HG03469 (cell line): ENCODE measurements at regions not wholly inside any gene's neighbourhood (a gene's known extent, or its start where the extent isn't known, plus 50 kb on each side); places are given as distances from the start of the nearest gene placed in this dataset.
A peak's percentile ranks its signal among the peaks of the same experiment; 100 is the strongest.
"Not testable (repeated sequence)": the region's sequence is repeated elsewhere in the genome, so short reads cannot be mapped to it uniquely, and the experiment has no call there.

Experiments used
- ATAC-seq: cut with Tn5 transposase; IDR thresholded peaks from one replicate; pipeline ENCODE4 v1.9.1; 2021; ENCODE audit warnings: mild to moderate bottlenecking, moderate library complexity, moderate number of reproducible peaks; ENCODE audit not compliant: unreplicated experiment

DNA sequence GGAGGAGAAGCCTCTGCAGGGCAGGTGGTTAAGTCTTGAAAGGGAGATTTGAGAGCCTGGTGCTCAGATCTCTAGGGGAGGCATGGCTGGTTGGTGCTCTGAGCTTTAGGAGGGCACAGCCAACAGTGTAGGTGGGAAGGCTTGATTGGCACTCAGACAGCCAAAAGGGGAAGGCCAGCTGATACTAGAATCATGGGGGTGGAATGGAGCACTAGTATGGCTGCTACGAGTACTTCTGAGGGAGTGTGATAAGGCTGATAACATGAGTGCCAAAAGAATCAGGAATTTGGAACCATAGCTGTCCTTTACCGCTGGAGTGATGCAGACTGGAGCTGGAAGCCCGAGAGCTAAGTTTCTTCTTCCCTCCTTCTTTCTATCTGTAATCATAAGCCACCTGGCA, 184.6 kb upstream of the TBC1D5 start:
- no peak for ATAC-seq

DNA sequence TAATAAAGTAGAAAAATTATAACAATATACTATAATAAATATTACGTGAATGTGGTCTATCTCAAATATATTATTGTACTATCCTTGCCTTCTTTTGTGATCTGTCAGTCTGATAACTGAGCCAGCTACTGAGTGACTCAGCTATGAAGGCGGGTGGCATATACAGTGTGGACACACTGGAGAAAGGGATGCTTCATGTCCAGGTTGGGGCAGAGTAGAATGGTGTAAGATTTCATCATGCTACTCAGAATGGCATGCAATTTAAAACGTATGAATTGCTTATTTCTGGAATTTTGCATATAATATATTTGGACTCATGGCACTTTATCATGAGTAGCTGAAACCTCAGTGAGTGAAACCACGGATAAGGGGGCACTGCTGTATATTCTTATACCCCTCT, 172.9 kb upstream of the TBC1D5 start:
- ATAC-seq, result no peak

DNA sequence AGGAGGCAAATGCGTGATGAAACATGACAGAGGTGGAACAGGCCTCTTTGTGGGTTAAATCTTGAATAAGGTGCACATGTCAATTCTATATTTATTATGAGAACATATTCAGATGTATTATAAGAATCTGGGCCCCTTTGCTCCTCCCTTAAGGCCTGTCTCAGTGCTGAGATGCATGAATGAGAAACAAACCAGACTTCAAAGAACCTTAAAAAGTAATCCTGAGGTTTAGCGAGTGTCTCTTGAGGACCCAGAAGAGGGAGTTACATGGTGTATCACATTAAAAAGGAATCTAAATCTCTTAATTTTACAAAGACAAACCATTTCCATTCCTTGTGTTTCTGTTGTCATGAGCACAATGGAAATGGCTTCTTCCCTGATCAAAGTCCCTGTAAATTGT, 170.9 kb upstream of the TBC1D5 start:
- no peak for ATAC-seq

DNA sequence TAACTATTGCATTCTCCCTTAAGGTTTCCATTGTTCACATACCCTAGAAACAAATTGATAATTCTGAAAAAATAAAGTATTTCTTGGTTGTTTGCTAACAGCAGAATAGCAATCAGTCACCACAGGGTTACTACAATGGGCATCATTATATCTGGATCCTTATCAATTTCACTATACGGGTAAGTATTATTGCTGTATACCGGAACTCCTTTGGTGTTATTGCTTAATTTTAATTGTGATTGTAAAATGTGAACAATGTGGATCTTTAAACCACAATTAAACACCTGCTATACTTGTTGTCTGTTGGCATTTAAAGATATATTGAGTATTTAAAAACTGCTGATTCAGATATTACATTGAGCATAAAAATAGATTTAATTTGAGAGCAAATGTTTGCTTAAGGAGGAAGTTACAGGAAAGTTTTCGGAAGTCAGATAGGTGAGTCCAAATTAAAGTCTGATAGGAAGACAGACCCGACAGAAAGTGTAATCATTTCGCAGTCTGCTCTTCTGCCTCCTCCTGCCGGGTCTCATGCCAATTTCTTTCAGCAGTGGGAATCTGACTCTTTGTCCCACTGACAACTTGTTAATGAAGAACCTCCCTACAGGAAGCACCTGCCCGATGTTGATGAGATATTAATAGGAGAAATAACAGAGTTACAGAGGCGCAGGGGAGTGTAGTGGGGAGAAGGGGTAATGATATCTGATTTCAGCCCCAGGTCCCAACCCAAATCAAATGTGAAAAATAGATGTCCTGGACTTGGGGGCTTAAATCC, 169.7 kb upstream of the TBC1D5 start:
- no peak for ATAC-seq

DNA sequence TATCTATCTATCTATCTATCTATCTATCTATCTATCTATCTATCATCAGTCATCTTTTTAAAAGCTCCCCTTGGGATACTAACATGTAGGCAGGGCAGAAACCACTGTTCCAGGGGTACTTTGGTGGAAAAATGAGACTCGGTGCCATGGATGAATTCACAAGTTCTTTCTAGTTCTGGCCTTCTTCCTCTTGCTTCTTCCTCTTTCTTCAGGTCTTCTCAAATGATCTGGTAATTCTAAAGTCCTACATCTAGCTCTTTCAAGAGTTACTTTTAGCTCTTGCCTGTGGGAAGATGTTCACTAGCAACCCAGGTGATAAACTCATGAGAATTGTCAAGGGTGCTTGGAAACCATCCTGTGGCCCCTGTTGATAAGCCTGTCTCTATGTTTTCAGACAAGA, 168.5 kb upstream of the TBC1D5 start:
- ATAC-seq, result no peak

DNA sequence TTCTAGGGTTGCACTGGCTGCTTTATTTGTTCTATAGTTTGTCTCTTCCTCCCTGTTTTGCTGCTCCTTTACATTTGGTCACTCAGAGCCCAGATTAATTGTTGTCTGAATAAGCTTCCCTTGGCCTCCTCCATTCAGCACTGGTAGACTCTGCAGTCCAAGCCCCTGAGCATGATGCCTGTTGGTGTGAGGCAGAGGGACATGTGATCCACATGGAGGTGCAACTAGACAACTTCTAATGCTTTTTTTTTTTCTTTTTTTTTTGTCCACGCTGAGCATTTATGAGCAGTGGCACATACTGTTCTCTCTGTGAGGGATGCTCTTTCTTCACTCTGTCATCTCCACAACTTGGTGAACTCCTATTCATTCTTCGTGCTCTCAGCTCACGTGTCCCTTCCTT, 167.3 kb upstream of the TBC1D5 start:
- no peak for ATAC-seq

DNA sequence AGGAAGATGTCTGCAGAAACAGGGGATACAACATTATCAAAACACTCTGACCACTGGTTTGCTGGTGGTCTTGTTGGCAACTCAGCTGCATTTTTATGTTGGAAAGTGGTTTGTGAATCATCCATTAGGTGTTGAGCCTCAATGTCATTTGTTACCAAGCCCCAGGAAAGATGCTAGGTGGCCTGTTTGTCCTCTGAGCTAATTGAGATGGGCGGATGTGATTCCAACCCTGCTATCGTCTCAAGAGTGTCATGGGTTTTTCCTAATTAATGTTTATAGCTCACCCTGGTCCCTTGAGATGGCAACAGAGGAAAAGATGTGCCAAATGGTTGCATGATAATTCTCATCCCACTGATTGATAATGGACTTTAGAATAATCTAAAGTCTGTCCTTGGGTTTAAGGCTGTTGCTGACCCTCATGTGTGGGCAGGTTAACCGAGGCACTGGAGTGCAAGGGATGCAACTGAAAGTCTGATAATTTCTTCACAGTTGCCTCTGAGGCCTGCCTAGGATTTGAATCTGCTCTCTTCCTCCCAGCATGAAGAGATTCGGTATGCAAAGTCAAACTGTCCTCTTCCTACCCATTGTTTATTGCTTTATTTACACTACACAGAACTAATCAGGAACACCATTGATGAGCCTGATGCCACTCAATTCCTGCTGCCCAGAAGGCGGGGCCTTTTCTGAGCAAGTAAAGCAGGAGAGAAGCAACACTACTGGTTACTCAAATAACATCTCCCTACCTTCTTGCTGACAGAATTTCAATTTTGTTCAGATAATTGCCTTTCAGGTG, 166.2 kb upstream of the TBC1D5 start:
- no peak for ATAC-seq

DNA sequence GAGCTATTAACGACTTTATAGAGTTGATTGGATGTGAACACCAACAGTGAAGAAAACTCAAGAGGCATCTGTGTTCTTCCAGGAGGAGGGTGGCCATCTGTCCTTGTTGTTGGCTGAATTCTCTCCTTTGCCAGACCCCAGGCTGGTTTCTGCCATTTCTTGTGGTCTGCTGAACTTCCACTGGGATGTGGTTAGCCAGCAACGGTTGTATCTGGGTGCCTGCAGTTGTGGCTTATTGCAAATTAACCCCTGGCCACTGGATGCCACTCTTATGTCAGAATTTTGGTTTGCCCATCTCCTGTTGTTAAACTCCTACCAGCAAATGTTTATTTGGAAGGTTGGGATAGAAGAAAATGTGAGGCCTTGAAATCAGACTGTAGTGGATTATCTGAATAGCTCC, 163.6 kb upstream of the TBC1D5 start:
- ATAC-seq, result no peak

DNA sequence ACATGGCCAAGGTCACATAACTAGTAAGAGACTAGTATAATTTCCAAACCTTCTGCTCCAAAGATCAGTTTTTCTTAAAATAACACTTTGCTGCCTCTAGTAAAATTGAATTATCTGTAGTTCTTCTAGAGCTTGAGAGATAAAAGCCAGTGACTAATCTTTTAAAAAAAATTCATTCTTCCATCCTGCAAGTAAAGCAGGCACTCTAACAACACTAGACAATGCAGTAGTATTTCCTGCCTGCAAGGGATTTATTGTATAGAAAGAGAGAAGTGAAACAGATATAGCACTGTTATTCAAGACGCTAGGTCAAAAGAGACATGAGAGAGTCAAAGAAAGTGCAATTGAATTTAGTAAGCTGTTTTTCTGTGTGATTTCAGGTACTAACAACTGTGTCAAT, 159.5 kb upstream of the TBC1D5 start:
- ATAC-seq, result peak; percentile 95

DNA sequence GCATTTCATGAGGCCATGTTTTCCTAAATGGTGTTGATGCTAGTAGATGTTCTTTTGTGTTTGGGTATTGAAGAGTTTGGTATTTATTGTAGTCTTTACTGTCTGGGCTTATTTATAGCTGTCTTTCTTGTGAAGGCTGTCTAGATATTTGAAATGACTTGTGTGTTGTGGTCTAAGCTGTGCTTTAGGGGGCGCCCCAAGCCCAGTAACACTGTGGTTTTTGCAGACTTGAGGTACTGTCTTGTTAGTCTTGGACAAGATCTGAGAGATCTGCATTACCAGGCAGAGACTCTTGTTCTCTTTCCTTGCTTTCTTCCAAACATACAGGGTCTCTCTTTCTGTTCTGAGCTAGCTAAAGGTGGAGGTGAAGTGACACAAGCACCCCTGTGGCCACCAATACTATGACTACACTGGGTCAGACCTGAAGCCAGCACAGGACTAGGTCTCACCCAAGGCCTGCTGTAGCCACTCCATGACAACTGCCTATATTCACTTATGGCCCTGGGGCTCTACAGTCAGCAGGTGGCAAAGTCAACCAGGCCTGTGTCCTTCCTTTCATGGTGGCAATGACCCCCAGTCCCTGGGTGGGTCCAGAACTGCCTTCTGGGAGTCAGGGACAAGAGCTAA, 152.1 kb upstream of the TBC1D5 start:
- peak; percentile 72 for ATAC-seq

DNA sequence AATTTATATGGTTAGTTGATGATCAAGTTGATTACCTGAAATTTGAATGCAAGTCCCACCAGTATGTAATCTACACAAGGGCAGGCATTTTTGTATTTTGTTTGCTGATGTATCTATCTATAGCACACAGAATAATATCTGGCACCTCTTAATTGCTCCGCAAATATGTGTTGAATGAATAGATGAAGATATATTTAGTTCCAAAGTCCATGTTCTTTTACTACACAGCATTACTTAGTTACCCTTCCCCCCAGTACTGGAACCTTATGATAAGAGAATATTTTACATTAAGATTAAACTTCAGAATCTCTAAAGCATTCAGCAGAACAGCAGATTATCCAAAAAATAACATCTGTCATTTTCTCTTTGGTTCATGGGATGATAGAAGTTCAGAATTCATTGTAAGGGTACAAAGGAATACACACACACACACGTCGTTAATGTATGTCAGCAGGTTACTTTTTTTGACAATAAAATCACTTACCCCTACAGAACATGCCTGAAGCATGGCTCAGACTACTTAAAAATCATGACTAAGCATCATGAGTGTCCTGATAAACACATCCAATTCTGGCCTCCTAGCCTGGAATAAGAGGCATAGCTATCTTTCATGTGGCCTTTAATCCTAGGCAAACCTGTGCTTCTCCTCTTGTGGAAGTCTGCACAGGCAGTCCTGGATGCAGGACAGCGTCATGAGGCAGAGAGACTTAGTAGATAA, 148.9 kb upstream of the TBC1D5 start:
- no peak for ATAC-seq

DNA sequence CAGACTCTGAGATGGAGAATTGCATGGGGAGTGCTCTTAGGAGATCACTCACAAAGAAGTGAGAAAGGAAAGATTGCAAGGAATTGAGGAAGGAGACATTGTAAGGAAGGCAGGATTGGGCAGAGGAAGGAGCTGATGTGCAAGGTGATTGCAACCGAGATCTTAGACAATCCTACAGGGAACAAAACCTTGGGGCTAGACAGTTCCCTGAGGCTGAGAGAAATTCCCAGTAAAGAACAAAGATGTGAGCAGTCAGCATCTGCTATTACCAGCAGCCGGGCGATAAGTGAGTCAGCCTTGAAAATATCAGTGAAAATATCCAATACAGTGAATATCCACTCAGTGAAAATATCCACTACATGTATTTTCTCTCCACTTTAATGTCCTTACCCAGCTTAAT, 143.6 kb upstream of the TBC1D5 start:
- ATAC-seq, result no peak

DNA sequence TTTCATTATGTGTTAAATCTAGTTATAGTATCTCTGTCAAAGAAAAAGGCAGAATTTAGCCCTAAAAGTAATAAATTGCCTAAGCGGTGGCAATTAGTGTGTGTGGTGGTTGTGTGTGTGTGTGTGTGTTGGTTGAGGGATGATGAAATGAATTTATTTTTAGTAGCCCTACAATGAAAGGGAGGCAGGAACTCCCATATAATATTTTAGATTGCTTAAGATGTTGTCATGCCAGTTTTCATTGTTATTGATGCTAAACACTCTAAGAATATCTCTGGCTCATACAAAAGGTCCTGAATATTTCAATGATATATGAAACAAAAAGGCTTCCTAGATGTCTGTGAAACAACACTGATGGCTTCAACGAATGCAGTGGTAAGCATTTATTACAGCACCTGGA, 140.6 kb upstream of the TBC1D5 start:
- ATAC-seq, result no peak

DNA sequence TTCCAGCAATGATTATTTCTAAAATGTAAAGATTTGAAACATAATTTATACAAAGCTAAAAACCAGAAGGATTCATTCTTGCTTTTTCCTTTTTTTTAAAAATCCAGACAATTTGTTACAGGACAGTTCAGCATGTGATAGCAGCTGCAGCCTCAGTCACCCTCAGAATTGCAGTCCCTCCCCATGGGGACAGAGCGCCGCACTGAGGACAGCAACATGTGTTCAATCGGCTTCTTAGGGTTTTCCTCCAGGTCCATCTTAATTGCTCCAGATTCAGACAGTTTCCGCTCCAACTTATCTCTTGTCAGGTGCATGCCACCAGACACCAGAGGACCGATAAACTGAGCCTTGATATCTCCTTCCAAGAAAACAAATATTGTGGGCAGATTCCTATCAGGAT, 134.9 kb upstream of the TBC1D5 start:
- ATAC-seq, result no peak

DNA sequence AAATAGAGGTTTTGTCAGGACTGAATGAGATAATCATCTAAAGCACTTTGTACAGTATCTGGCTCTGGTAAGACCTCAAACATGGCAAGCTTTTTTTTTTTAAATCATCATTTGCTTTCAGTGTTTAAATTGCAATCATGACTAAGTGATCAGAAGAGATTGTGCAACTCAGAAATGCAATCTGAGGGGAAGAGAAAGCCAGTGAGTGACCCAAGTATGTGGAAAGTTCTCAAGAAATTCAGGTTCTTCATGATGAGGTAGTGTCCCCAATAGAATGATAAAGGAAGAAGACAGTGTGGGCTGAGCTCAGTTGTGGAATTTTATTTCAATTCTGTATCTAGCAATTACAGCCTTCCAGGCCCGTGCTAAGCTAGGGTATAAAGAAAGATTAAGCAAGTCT, 132.2 kb upstream of the TBC1D5 start:
- ATAC-seq, result no peak

DNA sequence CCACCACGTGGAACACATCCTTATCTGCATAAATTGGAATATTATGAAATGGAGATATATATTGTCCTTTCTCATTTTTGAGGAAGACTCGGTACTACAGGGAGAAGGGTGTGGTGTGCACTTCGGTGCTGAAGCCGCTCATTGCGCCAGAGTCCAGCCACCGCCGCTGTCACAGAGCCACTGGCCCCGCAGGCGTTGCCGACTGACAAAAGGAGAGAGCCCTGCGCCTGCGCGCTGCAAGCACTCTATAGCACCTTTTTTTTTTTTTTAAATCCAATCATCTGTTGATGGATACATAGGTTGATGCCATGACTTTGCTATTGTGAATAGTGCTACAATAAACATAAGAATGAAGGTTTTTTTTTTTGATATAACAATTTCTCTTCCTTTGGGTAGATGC, 130.0 kb upstream of the TBC1D5 start:
- no peak for ATAC-seq

DNA sequence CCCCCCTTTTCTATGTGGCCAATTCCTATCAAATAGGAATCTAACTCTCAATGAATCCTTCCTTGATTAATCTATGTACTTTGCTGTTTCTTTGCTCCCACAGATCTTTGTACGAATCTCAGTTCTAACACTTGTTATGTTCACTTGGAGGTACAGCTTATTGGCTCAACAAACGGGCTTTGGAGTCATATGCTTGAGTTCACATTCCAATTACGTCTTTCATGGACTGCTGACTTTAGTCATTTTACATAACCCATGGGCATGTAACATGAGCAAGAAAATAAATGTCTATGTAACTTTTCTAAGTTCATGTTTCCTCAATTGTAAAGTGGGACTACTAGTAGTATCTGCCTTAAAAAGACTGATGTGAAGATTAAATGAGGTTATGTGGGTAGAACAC, 123.2 kb upstream of the TBC1D5 start:
- ATAC-seq, result no peak

DNA sequence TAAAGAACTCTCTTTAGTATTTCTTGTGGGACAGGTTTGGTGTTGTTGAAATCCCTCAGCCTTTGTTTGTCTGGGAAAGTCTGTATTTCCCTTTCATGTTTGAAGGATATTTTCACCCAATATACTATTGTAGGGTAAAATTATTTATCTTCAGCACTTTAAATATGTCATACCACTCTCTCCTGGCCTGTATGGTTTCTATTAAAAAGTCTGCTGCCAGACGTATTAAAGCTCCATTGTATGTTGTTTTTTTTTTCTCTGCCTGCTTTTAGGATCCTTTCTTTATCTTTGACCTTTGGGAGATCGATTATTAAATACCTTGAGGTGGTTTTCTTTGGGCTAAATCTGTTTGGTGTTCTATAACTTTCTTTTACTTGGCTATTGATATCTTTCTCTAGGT, 119.0 kb upstream of the TBC1D5 start:
- ATAC-seq, result no peak

DNA sequence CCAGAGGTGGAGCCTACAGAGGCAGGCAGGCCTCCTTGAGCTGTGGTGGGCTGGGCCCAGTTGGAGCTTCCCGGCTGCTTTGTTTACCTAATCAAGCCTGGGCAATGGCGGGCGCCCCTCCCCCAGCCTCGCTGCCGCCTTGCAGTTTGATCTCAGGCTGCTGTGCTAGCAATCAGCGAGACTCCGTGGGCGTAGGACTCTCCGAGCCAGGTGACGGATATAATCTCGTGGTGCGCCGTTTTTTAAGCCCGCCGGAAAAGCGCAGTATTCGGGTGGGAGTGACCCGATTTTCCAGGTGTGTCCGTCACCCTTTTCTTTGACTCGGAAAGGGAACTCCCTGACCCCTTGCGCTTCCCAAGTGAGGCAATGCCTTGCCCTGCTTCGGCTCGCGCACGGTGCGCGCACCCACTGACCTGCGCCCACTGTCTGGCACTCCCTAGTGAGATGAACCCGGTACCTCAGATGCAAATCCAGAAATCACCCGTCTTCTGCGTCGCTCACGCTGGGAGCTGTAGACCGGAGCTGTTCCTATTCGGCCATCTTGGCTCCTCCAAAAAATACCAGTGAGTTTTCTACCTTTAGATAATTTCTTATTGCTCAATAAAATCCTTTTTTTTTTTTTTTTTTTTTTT, 118.5 kb upstream of the TBC1D5 start:
- ATAC-seq, result not testable (repeated sequence)

DNA sequence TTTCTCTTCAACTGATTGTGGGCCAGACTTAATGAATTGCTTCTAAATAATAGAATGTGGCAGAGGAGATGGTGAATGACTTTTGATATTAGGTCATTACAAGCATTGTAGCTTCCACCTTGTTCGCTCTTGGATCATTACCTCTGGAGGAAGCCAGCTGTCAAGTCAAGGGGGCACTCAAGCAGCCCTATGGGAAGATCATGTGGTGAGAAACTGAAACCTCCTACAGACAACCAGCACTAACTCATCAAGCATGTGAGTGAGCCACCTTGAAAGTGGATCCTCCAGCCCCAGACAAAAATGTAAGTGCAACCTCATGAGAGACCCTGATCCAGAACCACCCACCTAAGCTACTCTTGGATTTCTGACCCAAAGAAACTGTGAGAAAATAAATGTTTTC, 109.8 kb upstream of the TBC1D5 start:
- ATAC-seq, result peak; percentile 96

DNA sequence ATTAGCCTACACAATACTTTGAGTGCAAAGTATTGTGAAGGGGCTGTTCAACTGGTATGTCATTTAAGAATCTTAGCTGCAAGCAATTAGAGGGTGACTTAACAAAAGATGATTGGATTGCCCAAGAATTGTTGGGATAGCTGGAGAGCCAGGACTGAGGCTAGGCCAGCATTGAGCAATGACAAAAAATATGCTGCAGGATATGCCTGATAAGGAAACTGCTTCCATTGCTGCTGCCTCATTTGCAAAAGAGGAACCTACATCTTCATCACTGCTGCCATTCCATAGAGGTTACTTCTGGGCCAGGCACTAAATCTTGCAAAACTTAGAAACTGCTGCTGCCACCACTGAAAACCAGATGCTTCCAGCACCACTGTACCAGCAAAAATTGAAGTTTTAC, 108.0 kb upstream of the TBC1D5 start:
- ATAC-seq, result no peak
